Prostate gland (tissue), 2 donors: ENCODE measurements at regions not wholly inside any gene's neighbourhood (a gene's known extent, or its start where the extent isn't known, plus 50 kb on each side); places are given as distances from the start of the nearest gene placed in this dataset.

Source experiments
- POLR2A ChIP-seq: fragments of 450-650 bp; IDR thresholded peaks from one replicate; pipeline ENCODE4 v1.6.1; 2016; ENCODE audit warnings: antibody characterized with exemption, mild to moderate bottlenecking
- POLR2AphosphoS5 ChIP-seq: sonication (generic); formaldehyde crosslinking; IDR thresholded peaks from one replicate; pipeline ENCODE4 v1.6.1; 2017; ENCODE audit warnings: antibody characterized with exemption
- TF ChIP-seq, protein P1 (sequence below), 4 experiments: fragments of 200-600 bp in 2 of 4; fragments of 450-650 bp in 2 of 4; sonication (generic) in 2 of 4; IDR thresholded peaks; 1 replicate in 3 of 4; 2 replicates in 1 of 4; pipeline ENCODE4 v1.5.1; 2016 to 2019; ENCODE audit warnings: antibody characterized with exemption in 4 of 4, mild to moderate bottlenecking in 2 of 4, moderate library complexity in 2 of 4

GRCh38 chr2:85954192-85954589 lies 65.4 kb upstream of the ST3GAL5 start:
- TF ChIP-seq, protein P1, sequence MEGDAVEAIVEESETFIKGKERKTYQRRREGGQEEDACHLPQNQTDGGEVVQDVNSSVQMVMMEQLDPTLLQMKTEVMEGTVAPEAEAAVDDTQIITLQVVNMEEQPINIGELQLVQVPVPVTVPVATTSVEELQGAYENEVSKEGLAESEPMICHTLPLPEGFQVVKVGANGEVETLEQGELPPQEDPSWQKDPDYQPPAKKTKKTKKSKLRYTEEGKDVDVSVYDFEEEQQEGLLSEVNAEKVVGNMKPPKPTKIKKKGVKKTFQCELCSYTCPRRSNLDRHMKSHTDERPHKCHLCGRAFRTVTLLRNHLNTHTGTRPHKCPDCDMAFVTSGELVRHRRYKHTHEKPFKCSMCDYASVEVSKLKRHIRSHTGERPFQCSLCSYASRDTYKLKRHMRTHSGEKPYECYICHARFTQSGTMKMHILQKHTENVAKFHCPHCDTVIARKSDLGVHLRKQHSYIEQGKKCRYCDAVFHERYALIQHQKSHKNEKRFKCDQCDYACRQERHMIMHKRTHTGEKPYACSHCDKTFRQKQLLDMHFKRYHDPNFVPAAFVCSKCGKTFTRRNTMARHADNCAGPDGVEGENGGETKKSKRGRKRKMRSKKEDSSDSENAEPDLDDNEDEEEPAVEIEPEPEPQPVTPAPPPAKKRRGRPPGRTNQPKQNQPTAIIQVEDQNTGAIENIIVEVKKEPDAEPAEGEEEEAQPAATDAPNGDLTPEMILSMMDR (IDR thresholded peaks at IDR 0.05) = no peak
- TF ChIP-seq POLR2AphosphoS5 = no peak
- no peak for TF ChIP-seq POLR2A
